Upper lobe of left lung (tissue), 6 donors: ENCODE measurements at regions not wholly inside any gene's neighbourhood (a gene's known extent, or its start where the extent isn't known, plus 50 kb on each side); places are given as distances from the start of the nearest gene placed in this dataset.

Source experiments
- ATAC-seq, 2 donors: fragments of 200-7000 bp; cut with Tn5 transposase; one replicate each; pipeline ENCODE4 v1.9.1; 2022; ENCODE audit warnings: mild to moderate bottlenecking in 2 of 2, moderate library complexity in 2 of 2; ENCODE audit not compliant: low FRiP score in 2 of 2
- DNase-seq, 2 donors: peaks; one replicate each; pipeline ENCODE4 v3.0.0-alpha.2; 2019 to 2020
- H3K27ac ChIP-seq, 4 donors: fragments of 200-600 bp; sonication (generic); one replicate each; pipeline ENCODE4 v1.5.1; 2016 to 2019
- H3K27me3 ChIP-seq, 4 donors: fragments of 200-600 bp; sonication (generic); one replicate each; pipeline ENCODE4 v1.5.1; 2017 to 2019
- H3K36me3 ChIP-seq, 4 donors: fragments of 200-600 bp; sonication (generic); one replicate each; pipeline ENCODE4 v1.5.1; 2016 to 2019
- H3K4me1 ChIP-seq, 4 donors: fragments of 200-600 bp; sonication (generic); one replicate each; pipeline ENCODE4 v1.5.1; 2018 to 2019
- H3K4me3 ChIP-seq, 4 donors: fragments of 200-600 bp; sonication (generic); one replicate each; pipeline ENCODE4 v1.5.1; 2017 to 2019; ENCODE audit warnings: mild to moderate bottlenecking in 2 of 4, moderate library complexity in 1 of 4
- H3K9me3 ChIP-seq, 4 donors: fragments of 200-600 bp; sonication (generic); one replicate each; pipeline ENCODE4 v1.5.1; 2018 to 2019
- CTCF ChIP-seq, 6 experiments: fragments of 450-650 bp in 4 of 6; fragments of 200-600 bp in 2 of 6; sonication (generic) in 2 of 6; IDR thresholded peaks; one replicate each; pipeline ENCODE4 v1.5.1; 2016 to 2019; ENCODE audit warnings: antibody characterized with exemption in 6 of 6
- EP300 ChIP-seq, 4 donors: sonication (generic); formaldehyde crosslinking; IDR thresholded peaks; one replicate each; pipeline ENCODE4 v1.5.1; 2017; ENCODE audit warnings: antibody characterized with exemption in 4 of 4, control low read depth in 2 of 4
- POLR2A ChIP-seq, 4 donors: fragments of 450-650 bp; IDR thresholded peaks; one replicate each; pipeline ENCODE4 v1.5.1; 2016 to 2017; ENCODE audit warnings: antibody characterized with exemption in 4 of 4, mild to moderate bottlenecking in 2 of 4
- POLR2AphosphoS5 ChIP-seq, 2 donors: sonication (generic); formaldehyde crosslinking; IDR thresholded peaks; one replicate each; pipeline ENCODE4 v1.5.1; 2017; ENCODE audit warnings: antibody characterized with exemption in 2 of 2
- WGBS, 2 donors: methylation state at CpG; one replicate each; pipeline ENCODE4 v1.1.5; 2017 to 2018; 5-methylcytosine and 5-hydroxymethylcytosine counted together
- donor health status: DM: no; HTN: no; CAD: no; lungs with moderate emphysema.
- donor health status: DM: no; HTN: yes; CAD: no; lungs with severe emphysema.

GRCh38 chr4:85113706-85114105 is 147.2 kb upstream of the WDFY3 start:
- no peak overlapping the region for H3K4me3 ChIP-seq
- H3K9me3 ChIP-seq: no peaks in the 10 kb centered on the region
- TF ChIP-seq CTCF (IDR thresholded peaks at IDR 0.05) (no peak), EP300 (IDR thresholded peaks at IDR 0.05) (no peak), POLR2A (IDR thresholded peaks at IDR 0.05) (no peak), POLR2AphosphoS5 (IDR thresholded peaks at IDR 0.05) (no peak)
- no peaks in the 10 kb centered on the region for H3K36me3 ChIP-seq
- H3K27ac ChIP-seq: no peak overlapping the region
- no peaks in the 10 kb centered on the region for H3K4me1 ChIP-seq
- ATAC-seq (no peak), DNase-seq (no peak)
- WGBS, 2 donors: 88 to 91% methylated on average over 3 of the region's 3 CpGs
- H3K27me3 ChIP-seq: no peaks in the 10 kb centered on the region

- no peaks in the 10 kb centered on the region for H3K27me3 ChIP-seq
- no peaks in the 10 kb centered on the region for H3K36me3 ChIP-seq
- no peak for TF ChIP-seq POLR2AphosphoS5 (IDR thresholded peaks at IDR 0.05)
- TF ChIP-seq EP300 (IDR thresholded peaks at IDR 0.05): no peak
- no peak for TF ChIP-seq CTCF (IDR thresholded peaks at IDR 0.05)
- TF ChIP-seq POLR2A (IDR thresholded peaks at IDR 0.05): no peak
- H3K4me1 ChIP-seq: no peaks in the 10 kb centered on the region
- no peaks in the 10 kb centered on the region for H3K9me3 ChIP-seq
- no peak for ATAC-seq
- 52 to 54% methylated on average over 3 of the region's 3 CpGs for WGBS, 2 donors
- H3K4me3 ChIP-seq: no peak overlapping the region
- no peak overlapping the region for H3K27ac ChIP-seq
- no peak for DNase-seq
These were observed 148.0 kb upstream of the WDFY3 start for GRCh38 chr4:85114526-85114925.

GRCh38 chr4:85116008-85116407 is 149.5 kb upstream of the WDFY3 start:
- Histone ChIP-seq H3K4me1 (no peaks in the 10 kb centered on the region), H3K9me3 (no peaks in the 10 kb centered on the region), H3K27me3 (no peaks in the 10 kb centered on the region), H3K36me3 (no peaks in the 10 kb centered on the region), H3K27ac (no peak overlapping the region), H3K4me3 (no peak overlapping the region)
- DNase-seq (no peak), ATAC-seq (no peak)
- no peak for TF ChIP-seq POLR2AphosphoS5 (IDR thresholded peaks at IDR 0.05)
- TF ChIP-seq EP300 (IDR thresholded peaks at IDR 0.05): no peak
- no peak for TF ChIP-seq CTCF (IDR thresholded peaks at IDR 0.05)
- TF ChIP-seq POLR2A (IDR thresholded peaks at IDR 0.05): no peak

- WGBS, 2 donors: 44 to 50% methylated on average over 1 of the region's 1 CpG
- DNase-seq (no peak), ATAC-seq (no peak)
- Histone ChIP-seq H3K27me3 (no peaks in the 10 kb centered on the region), H3K27ac (no peak overlapping the region), H3K4me3 (no peak overlapping the region), H3K4me1 (peaks cover 0 to 7% (median 0%) of the 10 kb centered on the region in 4 donors), H3K9me3 (no peaks in the 10 kb centered on the region), H3K36me3 (no peaks in the 10 kb centered on the region)
- TF ChIP-seq CTCF (IDR thresholded peaks at IDR 0.05) (no peak), POLR2AphosphoS5 (IDR thresholded peaks at IDR 0.05) (no peak), POLR2A (IDR thresholded peaks at IDR 0.05) (no peak), EP300 (IDR thresholded peaks at IDR 0.05) (no peak)
These were observed 159.2 kb upstream of the WDFY3 start for GRCh38 chr4:85125688-85126087.

GRCh38 chr4:85126991-85127591 is 160.6 kb upstream of the WDFY3 start:
- no peaks in the 10 kb centered on the region for H3K27me3 ChIP-seq

More at GRCh38 chr4:85126991-85127591, 160.6 kb upstream of the WDFY3 start:
- ATAC-seq (no peak), DNase-seq (no peak)
- H3K36me3 ChIP-seq: no peaks in the 10 kb centered on the region
- H3K27ac ChIP-seq: no peak overlapping the region
- H3K4me3 ChIP-seq: no peak overlapping the region
- WGBS, 2 donors: 90 to 95% methylated on average over 6 of the region's 6 CpGs
- no peaks in the 10 kb centered on the region for H3K9me3 ChIP-seq
- H3K4me1 ChIP-seq: peaks cover 0 to 7% (median 0%) of the 10 kb centered on the region in 4 donors
- TF ChIP-seq POLR2A (IDR thresholded peaks at IDR 0.05) (no peak), EP300 (IDR thresholded peaks at IDR 0.05) (no peak), POLR2AphosphoS5 (IDR thresholded peaks at IDR 0.05) (no peak), CTCF (IDR thresholded peaks at IDR 0.05) (no peak)
